ENCODE measurements at regions not wholly inside any gene's neighbourhood (a gene's known extent, or its start where the extent isn't known, plus 50 kb on each side); places are given as distances from the start of the nearest gene placed in this dataset.

GRCh38 chr11:103749158-103749557 is 287.3 kb upstream of the DDI1 start:
- TF ChIP-seq EZH2 (IDR thresholded peaks at IDR 0.05; ENCODE audit: insufficient read depth, low read length), result no peak
- TF ChIP-seq, protein P1, sequence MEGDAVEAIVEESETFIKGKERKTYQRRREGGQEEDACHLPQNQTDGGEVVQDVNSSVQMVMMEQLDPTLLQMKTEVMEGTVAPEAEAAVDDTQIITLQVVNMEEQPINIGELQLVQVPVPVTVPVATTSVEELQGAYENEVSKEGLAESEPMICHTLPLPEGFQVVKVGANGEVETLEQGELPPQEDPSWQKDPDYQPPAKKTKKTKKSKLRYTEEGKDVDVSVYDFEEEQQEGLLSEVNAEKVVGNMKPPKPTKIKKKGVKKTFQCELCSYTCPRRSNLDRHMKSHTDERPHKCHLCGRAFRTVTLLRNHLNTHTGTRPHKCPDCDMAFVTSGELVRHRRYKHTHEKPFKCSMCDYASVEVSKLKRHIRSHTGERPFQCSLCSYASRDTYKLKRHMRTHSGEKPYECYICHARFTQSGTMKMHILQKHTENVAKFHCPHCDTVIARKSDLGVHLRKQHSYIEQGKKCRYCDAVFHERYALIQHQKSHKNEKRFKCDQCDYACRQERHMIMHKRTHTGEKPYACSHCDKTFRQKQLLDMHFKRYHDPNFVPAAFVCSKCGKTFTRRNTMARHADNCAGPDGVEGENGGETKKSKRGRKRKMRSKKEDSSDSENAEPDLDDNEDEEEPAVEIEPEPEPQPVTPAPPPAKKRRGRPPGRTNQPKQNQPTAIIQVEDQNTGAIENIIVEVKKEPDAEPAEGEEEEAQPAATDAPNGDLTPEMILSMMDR (IDR thresholded peaks at IDR 0.05; ENCODE audit: insufficient read depth, low read depth, low read length), result no peak
